EL (cell line): ENCODE measurements at regions not wholly inside any gene's neighbourhood (a gene's known extent, or its start where the extent isn't known, plus 50 kb on each side); places are given as distances from the start of the nearest gene placed in this dataset.
"Not testable (repeated sequence)": the region's sequence is repeated elsewhere in the genome, so short reads cannot be mapped to it uniquely, and the experiment has no call there.

ENCODE experiments used
- DNase-seq: peaks from one replicate; pipeline ENCODE4 v3.0.0-alpha.2; 2016

- no peak for DNase-seq
These were observed 58.2 kb downstream of the TMEM270 start for GRCh38 chr7:73918926-73919693.

DNA sequence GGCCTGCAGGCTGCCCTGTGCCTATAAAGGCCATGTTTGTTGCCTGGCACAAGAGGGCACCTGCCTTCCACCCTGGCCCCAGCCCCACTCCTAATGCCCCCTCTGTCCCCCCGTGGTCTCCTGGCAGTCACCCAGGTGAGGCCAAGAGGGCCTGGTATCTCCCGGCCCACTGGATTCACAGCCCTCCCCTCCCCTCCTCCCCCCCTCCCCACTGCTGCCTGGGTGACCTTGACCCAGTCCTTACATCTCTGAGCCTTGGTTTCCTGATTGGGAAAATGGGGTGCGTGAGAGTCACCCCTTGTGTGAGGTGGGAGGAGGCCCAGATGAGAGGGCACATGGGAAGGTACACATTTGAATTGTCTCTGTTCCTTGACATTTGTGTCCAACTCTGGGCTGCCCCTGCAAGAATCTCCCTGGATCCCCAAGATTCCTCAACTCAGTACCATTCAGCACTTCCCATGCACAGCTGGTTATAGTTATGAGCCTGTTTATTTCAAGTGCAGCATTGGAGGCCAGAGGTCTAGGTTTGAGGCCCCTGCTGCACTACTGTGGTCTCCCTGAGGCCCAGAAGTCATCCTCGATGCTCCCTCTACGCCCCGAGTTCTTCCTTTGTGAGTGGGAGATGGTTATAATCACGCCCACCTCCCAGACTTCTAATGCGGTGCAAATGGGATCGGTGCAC is 58.9 kb downstream of the TMEM270 start:
- DNase-seq = no peak

- no peak for DNase-seq
These were observed 59.6 kb downstream of the TMEM270 start for GRCh38 chr7:73920406-73921134.

GRCh38 chr7:73921623-73922528 is 60.9 kb downstream of the TMEM270 start:
- DNase-seq = no peak

GRCh38 chr7:73928644-73929043 is 67.7 kb downstream of the TMEM270 start:
- DNase-seq = not testable (repeated sequence)

GRCh38 chr7:73931502-73931901 is 70.5 kb downstream of the TMEM270 start:
- DNase-seq = no peak

DNA sequence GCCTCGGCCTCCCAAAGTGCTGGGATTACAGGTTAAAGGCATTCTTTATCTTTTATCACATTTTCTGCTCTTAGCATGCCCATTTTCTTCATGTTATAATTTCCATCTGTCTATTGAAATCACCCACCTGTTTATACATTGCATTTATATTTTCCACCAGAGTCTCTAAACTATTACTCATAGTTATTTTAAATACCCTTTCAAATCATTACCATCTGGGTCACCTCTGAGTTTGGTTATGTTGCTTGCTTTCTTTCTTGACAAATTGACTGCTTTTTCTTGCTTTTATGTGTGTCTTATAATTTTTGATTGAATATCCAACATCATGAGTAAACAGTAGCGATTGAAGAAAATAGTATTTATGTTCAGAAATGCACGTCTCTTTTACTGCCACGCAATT is 71.4 kb downstream of the TMEM270 start:
- DNase-seq = no peak

GRCh38 chr7:73933091-73933490 is 72.1 kb downstream of the TMEM270 start:
- DNase-seq = no peak

DNA sequence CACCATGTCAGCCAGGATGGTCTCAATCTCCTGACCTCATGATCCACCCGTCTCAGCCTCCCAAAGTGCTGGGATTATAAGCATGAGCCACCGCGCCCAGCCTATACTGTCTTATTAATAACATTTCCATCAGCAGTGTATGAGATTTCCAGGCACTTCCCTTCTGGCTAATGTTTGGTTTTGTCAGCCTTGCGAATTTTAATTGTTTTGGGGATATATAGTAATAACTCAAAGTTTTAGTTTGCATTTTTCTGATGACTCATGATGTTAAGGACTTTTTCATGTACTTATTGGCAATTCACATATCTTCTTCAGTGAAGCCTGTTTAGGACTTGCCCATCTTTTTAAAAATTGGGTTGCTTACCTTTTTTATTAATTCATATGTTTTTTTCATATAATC is 76.0 kb downstream of the TMEM270 start:
- peak; percentile 6 for DNase-seq

DNA sequence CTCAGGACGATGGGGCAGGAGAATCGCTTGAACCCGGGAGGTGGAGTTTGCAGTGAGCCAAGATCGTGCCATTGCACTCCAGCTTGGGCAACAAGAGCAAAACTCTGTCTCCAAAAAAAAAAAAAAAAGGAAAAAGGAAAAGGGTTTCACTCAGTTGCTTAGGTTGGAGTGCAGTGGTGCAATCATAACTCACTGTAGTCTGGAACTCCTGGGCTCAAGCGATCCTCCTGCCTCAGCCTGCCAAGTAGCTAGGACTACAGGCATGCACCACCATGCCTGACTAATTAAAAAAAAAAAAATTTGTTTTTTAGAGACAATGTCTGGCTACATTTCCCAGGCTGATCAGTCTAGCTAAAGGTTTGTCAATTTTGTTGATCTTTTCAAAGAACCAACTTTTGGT is 76.7 kb downstream of the TMEM270 start:
- DNase-seq = not testable (repeated sequence)

GRCh38 chr7:73939528-73939927 is 78.6 kb downstream of the TMEM270 start:
- no peak for DNase-seq

DNA sequence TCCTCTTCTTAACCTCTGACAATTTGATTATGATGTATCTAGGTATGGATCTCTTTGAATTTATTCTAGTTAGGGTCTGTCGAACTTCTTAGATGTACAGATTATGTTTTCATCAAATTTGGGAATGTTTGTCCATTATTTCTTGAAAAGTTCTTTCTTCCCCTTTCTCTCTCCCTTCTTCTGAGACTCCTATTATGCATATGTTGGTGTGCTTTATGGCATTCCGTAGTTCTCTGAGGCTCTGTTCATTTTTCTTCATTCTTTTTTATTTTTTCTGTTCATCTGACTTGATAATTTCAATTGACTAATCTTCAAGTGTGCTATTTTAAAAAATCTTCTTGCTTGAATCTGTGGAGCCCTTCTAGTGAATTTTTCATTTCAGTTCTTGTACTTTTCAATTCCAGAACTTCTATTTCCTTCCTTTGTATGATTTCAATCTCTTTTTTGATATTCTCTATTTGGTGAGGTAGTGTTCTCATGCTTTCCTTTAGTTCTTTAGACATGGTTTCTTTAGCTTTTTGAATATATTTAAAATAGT is 79.8 kb downstream of the TMEM270 start:
- no peak for DNase-seq

- peak; percentile 53 for DNase-seq
These were observed 81.0 kb downstream of the TMEM270 start for GRCh38 chr7:73941836-73942551.

DNA sequence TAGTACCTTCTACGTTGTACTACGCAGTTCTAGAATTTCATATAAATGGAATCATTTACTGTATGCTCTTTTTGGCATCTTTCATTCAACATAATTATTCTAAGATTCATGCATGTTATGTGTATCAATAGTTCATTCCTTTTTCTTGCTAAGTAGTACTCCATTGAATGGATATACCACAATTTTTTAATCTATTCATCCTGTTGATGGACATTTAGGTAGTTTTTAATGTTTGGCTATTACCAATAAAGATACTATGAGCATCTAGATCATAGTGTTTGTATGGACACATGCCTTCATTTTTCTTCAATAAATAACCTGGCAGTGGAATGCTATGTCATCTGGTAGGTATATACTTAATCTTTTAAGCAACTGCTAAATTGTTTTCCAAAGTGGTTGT is 83.0 kb upstream of the ELN start:
- no peak for DNase-seq

- no peak for DNase-seq
These were observed 79.7 kb upstream of the ELN start for GRCh38 chr7:73948287-73948686.

DNA sequence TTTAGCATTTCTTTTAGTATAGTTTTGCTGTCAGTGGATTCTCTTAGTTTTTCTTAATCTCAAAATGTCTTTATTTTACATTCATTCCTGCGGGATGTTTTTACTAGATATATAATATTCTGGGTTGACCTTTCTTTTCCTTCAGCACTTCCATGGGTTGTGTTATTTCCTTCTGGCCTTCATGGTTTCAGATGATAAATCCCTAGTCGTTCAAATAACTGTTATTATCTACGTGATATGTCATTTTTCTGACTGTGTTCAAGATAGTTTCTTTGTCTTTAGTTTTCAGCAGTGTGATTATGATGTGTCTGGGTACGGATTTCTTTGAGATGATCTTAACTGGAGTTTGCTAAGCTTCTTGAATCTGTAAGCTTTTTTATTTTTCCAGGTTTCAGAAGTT is 75.7 kb upstream of the ELN start:
- DNase-seq = no peak

- no peak for DNase-seq
These were observed 73.8 kb upstream of the ELN start for GRCh38 chr7:73954181-73954580.

DNA sequence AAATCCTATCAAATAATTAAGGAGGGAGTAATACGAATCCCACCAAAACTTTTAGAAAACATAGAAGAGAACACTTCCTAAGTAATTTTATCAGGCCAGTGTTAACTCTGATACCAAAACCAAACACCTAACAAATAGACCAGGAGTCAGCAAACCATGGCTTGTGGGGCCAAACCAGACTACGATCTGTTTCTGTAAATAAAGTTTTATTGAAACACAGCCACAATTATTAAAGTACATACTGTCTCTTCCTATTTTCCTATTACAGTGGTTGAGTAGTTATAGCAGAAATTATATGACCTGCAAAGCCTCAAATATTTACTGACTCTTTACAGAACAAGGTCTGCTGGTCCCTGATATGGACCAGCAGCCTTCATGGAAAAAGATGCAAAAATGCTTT is 73.1 kb upstream of the ELN start:
- no peak for DNase-seq

GRCh38 chr7:73960548-73960947 is 67.4 kb upstream of the ELN start:
- DNase-seq = no peak

DNA sequence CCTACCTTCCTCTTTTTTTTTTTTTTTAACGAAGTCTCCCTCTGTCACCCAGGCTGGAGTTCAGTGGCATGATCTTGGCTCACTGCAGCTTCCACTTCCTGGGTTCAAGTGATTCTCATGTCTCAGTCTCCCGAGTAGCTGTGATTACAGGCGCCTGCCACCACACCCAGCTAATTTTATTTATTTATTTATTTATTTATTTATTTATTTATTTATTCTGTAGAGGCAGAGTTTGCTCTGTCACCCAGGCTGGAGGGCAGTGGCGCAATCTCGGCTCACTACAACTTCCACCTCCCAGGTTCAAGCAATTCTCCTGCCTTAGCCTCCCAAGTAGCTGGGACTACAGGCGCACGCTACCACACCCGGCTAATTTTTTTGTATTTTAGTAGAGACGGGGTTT is 66.0 kb upstream of the ELN start:
- not testable (repeated sequence) for DNase-seq

DNA sequence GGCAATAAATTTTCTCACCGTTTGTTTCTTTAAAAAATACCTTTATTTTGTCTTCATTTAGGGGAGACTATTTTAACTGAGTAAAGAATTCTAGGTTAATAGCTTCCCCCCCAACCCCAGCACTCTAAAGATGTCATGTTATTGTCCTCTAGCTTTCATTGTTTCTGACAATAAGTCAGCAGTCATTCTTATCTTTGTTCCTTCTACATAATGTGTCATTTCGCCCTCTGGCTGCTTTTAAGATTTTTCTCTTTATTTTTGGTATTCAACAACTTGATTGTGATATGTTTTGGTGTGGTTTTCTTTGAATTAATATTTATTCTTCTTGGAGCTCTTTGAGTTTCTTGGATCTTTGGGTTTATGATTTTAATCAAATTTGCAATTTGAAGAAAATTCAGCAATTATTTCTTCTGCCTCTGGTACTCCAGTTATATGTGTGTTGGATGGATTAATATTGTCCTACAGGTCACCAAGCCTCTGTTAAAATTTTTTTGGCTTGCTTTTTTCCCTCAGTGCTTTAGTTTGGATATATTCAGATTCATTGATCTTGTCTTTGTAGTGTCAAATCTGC is 64.6 kb upstream of the ELN start:
- DNase-seq = no peak

DNA sequence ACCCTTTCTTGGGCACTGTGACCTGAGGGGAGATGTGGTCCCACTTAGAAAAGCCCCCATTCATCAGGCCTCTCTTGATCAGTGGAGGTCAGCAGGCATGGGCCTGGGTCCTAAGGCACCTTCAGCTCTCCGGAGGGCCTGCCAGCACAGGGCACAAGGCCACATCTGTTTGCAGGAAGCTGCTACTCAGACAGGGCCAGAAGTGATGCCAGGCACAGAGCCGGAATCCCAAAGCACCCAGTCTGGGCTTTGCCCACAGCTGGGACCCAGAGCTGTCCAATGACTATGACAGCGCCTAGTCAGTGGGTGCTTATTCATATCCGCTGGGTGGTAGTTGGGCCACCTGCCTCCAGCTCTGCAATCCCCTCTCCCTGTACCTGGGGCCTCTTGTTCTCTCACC is 63.2 kb upstream of the ELN start:
- no peak for DNase-seq
